ENCODE measurements at regions not wholly inside any gene's neighbourhood (a gene's known extent, or its start where the extent isn't known, plus 50 kb on each side); places are given as distances from the start of the nearest gene placed in this dataset.

DNA sequence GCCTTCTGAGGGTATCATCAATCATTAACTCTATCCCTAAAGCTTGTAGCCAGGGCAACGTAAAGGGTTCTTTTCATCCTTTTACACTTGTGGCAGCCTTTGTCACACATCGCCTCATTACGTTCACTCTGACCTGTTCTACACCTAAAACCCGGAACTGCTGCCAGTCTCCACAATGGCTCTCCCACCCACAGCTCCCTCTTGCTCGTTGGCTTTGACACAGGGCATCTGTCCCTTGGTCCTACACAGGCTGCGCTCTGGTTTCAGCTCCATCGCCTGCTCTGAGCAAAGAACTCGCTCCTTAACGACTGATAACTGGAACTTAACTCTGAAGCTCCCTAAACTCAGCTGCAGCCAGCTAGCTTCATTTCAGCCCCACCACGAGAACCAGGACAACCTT is 112.8 kb upstream of the CTNND2 start:
- Mint-ChIP-seq H3K9me3 (no peaks in the 10 kb centered on the region; the same call in 2 of the 3 replicates), H3K4me1 (peaks cover 16% of the 10 kb centered on the region; the same call in 2 of the 3 replicates), H3K27me3 (ENCODE audit: insufficient read depth, low read depth, poor library complexity) (peaks cover 5% of the 10 kb centered on the region), H3K27ac (no peak overlapping the region), H3K36me3 (ENCODE audit: low read depth) (no peaks in the 10 kb centered on the region), H3K4me3 (no peak overlapping the region)
- H3K4me2 ChIP-seq, result no peak overlapping the region
- H4K20me1 ChIP-seq (replicated peaks; ENCODE audit: insufficient read depth), result no peaks in the 10 kb centered on the region; the same call in 1 of the 2 replicates
- H3K36me3 ChIP-seq (ENCODE audit: insufficient read depth), result no peaks in the 10 kb centered on the region
- DNase-seq (ENCODE audit: low spot score) (no peak), ATAC-seq (no peak)
- no peaks in the 10 kb centered on the region for H3K79me2 ChIP-seq (replicated peaks; ENCODE audit: insufficient read depth)
- H3K27me3 ChIP-seq (ENCODE audit: insufficient read depth), result no peaks in the 10 kb centered on the region
- no peak for TF ChIP-seq ZNF114 (CRISPR knock-in tag; IDR thresholded peaks at IDR 0.05)
- TF ChIP-seq EZH2phosphoT487 (IDR thresholded peaks at IDR 0.05; ENCODE audit: unreplicated experiment), result no peak
- no peak for TF ChIP-seq JUNB (IDR thresholded peaks at IDR 0.05; ENCODE audit: unreplicated experiment)
- TF ChIP-seq ZNF331 (CRISPR knock-in tag; IDR thresholded peaks at IDR 0.05; ENCODE audit: low read depth), result no peak
- TF ChIP-seq EZH2 (IDR thresholded peaks at IDR 0.05; ENCODE audit: low read depth, unreplicated experiment), result no peak
- no peak for TF ChIP-seq STAT1 (IDR thresholded peaks at IDR 0.05; ENCODE audit: unreplicated experiment)
- TF ChIP-seq, protein P1, sequence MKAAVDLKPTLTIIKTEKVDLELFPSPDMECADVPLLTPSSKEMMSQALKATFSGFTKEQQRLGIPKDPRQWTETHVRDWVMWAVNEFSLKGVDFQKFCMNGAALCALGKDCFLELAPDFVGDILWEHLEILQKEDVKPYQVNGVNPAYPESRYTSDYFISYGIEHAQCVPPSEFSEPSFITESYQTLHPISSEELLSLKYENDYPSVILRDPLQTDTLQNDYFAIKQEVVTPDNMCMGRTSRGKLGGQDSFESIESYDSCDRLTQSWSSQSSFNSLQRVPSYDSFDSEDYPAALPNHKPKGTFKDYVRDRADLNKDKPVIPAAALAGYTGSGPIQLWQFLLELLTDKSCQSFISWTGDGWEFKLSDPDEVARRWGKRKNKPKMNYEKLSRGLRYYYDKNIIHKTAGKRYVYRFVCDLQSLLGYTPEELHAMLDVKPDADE (IDR thresholded peaks at IDR 0.05), result no peak
- TF ChIP-seq POLR2AphosphoS5 (IDR thresholded peaks at IDR 0.05; ENCODE audit: low read depth), result no peak
- no peak for TF ChIP-seq CREB1 (CRISPR knock-in tag; IDR thresholded peaks at IDR 0.05; ENCODE audit: low read depth)
- TF ChIP-seq NANOG (IDR thresholded peaks at IDR 0.05; ENCODE audit: borderline replicate concordance), result no peak
- TF ChIP-seq, protein P2, sequence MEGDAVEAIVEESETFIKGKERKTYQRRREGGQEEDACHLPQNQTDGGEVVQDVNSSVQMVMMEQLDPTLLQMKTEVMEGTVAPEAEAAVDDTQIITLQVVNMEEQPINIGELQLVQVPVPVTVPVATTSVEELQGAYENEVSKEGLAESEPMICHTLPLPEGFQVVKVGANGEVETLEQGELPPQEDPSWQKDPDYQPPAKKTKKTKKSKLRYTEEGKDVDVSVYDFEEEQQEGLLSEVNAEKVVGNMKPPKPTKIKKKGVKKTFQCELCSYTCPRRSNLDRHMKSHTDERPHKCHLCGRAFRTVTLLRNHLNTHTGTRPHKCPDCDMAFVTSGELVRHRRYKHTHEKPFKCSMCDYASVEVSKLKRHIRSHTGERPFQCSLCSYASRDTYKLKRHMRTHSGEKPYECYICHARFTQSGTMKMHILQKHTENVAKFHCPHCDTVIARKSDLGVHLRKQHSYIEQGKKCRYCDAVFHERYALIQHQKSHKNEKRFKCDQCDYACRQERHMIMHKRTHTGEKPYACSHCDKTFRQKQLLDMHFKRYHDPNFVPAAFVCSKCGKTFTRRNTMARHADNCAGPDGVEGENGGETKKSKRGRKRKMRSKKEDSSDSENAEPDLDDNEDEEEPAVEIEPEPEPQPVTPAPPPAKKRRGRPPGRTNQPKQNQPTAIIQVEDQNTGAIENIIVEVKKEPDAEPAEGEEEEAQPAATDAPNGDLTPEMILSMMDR (conservative IDR thresholded peaks at IDR 0.05; ENCODE audit: low read depth in 2 of 2), result no peak
- TF ChIP-seq, protein P3, sequence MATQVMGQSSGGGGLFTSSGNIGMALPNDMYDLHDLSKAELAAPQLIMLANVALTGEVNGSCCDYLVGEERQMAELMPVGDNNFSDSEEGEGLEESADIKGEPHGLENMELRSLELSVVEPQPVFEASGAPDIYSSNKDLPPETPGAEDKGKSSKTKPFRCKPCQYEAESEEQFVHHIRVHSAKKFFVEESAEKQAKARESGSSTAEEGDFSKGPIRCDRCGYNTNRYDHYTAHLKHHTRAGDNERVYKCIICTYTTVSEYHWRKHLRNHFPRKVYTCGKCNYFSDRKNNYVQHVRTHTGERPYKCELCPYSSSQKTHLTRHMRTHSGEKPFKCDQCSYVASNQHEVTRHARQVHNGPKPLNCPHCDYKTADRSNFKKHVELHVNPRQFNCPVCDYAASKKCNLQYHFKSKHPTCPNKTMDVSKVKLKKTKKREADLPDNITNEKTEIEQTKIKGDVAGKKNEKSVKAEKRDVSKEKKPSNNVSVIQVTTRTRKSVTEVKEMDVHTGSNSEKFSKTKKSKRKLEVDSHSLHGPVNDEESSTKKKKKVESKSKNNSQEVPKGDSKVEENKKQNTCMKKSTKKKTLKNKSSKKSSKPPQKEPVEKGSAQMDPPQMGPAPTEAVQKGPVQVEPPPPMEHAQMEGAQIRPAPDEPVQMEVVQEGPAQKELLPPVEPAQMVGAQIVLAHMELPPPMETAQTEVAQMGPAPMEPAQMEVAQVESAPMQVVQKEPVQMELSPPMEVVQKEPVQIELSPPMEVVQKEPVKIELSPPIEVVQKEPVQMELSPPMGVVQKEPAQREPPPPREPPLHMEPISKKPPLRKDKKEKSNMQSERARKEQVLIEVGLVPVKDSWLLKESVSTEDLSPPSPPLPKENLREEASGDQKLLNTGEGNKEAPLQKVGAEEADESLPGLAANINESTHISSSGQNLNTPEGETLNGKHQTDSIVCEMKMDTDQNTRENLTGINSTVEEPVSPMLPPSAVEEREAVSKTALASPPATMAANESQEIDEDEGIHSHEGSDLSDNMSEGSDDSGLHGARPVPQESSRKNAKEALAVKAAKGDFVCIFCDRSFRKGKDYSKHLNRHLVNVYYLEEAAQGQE (IDR thresholded peaks at IDR 0.05; ENCODE audit: unreplicated experiment), result no peak
- TF ChIP-seq, protein P4, sequence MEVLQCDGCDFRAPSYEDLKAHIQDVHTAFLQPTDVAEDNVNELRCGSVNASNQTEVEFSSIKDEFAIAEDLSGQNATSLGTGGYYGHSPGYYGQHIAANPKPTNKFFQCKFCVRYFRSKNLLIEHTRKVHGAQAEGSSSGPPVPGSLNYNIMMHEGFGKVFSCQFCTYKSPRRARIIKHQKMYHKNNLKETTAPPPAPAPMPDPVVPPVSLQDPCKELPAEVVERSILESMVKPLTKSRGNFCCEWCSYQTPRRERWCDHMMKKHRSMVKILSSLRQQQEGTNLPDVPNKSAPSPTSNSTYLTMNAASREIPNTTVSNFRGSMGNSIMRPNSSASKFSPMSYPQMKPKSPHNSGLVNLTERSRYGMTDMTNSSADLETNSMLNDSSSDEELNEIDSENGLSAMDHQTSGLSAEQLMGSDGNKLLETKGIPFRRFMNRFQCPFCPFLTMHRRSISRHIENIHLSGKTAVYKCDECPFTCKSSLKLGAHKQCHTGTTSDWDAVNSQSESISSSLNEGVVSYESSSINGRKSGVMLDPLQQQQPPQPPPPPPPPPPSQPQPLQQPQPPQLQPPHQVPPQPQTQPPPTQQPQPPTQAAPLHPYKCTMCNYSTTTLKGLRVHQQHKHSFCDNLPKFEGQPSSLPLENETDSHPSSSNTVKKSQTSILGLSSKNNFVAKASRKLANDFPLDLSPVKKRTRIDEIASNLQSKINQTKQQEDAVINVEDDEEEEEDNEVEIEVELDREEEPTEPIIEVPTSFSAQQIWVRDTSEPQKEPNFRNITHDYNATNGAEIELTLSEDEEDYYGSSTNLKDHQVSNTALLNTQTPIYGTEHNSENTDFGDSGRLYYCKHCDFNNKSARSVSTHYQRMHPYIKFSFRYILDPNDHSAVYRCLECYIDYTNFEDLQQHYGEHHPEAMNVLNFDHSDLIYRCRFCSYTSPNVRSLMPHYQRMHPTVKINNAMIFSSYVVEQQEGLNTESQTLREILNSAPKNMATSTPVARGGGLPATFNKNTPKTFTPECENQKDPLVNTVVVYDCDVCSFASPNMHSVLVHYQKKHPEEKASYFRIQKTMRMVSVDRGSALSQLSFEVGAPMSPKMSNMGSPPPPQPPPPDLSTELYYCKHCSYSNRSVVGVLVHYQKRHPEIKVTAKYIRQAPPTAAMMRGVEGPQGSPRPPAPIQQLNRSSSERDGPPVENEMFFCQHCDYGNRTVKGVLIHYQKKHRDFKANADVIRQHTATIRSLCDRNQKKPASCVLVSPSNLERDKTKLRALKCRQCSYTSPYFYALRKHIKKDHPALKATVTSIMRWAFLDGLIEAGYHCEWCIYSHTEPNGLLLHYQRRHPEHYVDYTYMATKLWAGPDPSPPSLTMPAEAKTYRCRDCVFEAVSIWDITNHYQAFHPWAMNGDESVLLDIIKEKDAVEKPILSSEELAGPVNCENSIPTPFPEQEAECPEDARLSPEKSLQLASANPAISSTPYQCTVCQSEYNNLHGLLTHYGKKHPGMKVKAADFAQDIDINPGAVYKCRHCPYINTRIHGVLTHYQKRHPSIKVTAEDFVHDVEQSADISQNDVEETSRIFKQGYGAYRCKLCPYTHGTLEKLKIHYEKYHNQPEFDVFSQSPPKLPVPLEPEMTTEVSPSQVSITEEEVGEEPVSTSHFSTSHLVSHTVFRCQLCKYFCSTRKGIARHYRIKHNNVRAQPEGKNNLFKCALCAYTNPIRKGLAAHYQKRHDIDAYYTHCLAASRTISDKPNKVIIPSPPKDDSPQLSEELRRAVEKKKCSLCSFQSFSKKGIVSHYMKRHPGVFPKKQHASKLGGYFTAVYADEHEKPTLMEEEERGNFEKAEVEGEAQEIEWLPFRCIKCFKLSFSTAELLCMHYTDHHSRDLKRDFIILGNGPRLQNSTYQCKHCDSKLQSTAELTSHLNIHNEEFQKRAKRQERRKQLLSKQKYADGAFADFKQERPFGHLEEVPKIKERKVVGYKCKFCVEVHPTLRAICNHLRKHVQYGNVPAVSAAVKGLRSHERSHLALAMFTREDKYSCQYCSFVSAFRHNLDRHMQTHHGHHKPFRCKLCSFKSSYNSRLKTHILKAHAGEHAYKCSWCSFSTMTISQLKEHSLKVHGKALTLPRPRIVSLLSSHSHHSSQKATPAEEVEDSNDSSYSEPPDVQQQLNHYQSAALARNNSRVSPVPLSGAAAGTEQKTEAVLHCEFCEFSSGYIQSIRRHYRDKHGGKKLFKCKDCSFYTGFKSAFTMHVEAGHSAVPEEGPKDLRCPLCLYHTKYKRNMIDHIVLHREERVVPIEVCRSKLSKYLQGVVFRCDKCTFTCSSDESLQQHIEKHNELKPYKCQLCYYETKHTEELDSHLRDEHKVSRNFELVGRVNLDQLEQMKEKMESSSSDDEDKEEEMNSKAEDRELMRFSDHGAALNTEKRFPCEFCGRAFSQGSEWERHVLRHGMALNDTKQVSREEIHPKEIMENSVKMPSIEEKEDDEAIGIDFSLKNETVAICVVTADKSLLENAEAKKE (CRISPR knock-in tag; IDR thresholded peaks at IDR 0.05), result no peak
- H3K4me3 ChIP-seq, result no peak overlapping the region
- no peak overlapping the region for H2AFZ ChIP-seq
- H3F3A ChIP-seq (replicated peaks; ENCODE audit: low read depth), result no peaks in the 10 kb centered on the region
- no peaks in the 10 kb centered on the region for H3K9me2 ChIP-seq (ENCODE audit: insufficient read depth)
- H3K27ac ChIP-seq (ENCODE audit: low read depth), result no peak overlapping the region
- no peaks in the 10 kb centered on the region for H3K4me1 ChIP-seq (ENCODE audit: insufficient read depth)

Data from GM23338 (cell line).